ENCODE measurements at regions not wholly inside any gene's neighbourhood (a gene's known extent, or its start where the extent isn't known, plus 50 kb on each side); places are given as distances from the start of the nearest gene placed in this dataset.
A peak's percentile ranks its signal among the peaks of the same experiment; 100 is the strongest.

GRCh38 chr16:89027281-89027680 is 50.3 kb upstream of the CBFA2T3 start:
- DNase-seq = no peak

- DNase-seq = peak; percentile 31
Measured at GRCh38 chr16:89031715-89032659, 55.0 kb upstream of the CBFA2T3 start.

GRCh38 chr16:89033304-89033703 is 56.3 kb upstream of the CBFA2T3 start:
- DNase-seq = no peak

- DNase-seq = no peak
Measured at GRCh38 chr16:89033796-89034572, 57.0 kb upstream of the CBFA2T3 start.

GRCh38 chr16:89034573-89034961 is 57.6 kb upstream of the CBFA2T3 start:
- no peak for DNase-seq

GRCh38 chr16:89034971-89035668 is 58.1 kb upstream of the CBFA2T3 start:
- DNase-seq = no peak

- no peak for DNase-seq
Measured at GRCh38 chr16:89035669-89036570, 57.7 kb upstream of the ACSF3 start.

GRCh38 chr16:89036776-89037175 is 56.9 kb upstream of the ACSF3 start:
- DNase-seq = no peak

- DNase-seq = no peak
Measured at GRCh38 chr16:89037261-89038152, 56.1 kb upstream of the ACSF3 start.

GRCh38 chr16:89038221-89038721 is 55.4 kb upstream of the ACSF3 start:
- DNase-seq = no peak

- DNase-seq = no peak
Measured at GRCh38 chr16:89038811-89039735, 54.6 kb upstream of the ACSF3 start.

GRCh38 chr16:89039756-89040155 is 53.9 kb upstream of the ACSF3 start:
- no peak for DNase-seq

- DNase-seq = no peak
Measured at GRCh38 chr16:89040391-89040790, 53.3 kb upstream of the ACSF3 start.

GRCh38 chr16:89040861-89041570 is 52.6 kb upstream of the ACSF3 start:
- no peak for DNase-seq

GRCh38 chr16:89041571-89042481 is 51.8 kb upstream of the ACSF3 start:
- DNase-seq = no peak

- DNase-seq = no peak
Measured at GRCh38 chr16:89042711-89043551, 50.7 kb upstream of the ACSF3 start.
